MM.1S (cell line): ENCODE measurements at regions not wholly inside any gene's neighbourhood (a gene's known extent, or its start where the extent isn't known, plus 50 kb on each side); places are given as distances from the start of the nearest gene placed in this dataset.

Experiments used
- DNase-seq: peaks from one replicate; pipeline ENCODE4 v3.0.0-alpha.2; 2015
- H2AFZ ChIP-seq: fragments of 300-600 bp; sonication (generic); 2 replicates; pipeline ENCODE4 v1.6.0; 2016; ENCODE audit warnings: antibody characterized with exemption, low read length
- H3F3A ChIP-seq: fragments of 300-600 bp; sonication (generic); 2 replicates; pipeline ENCODE4 v1.6.1; 2016; ENCODE audit warnings: mild to moderate bottlenecking, antibody characterized with exemption, low read length, moderate library complexity, mixed read lengths; ENCODE audit not compliant: insufficient read depth
- H3K27ac ChIP-seq: fragments of 300-600 bp; sonication (generic); 2 replicates; pipeline ENCODE4 v1.5.1; 2016; ENCODE audit warnings: mild to moderate bottlenecking, low read length
- H3K27me3 ChIP-seq: fragments of 300-600 bp; sonication (generic); replicated peaks from 2 replicates; pipeline ENCODE4 v1.6.0; 2016; ENCODE audit warnings: low read length; ENCODE audit not compliant: insufficient read depth
- H3K36me3 ChIP-seq: fragments of 300-600 bp; sonication (generic); replicated peaks from 2 replicates; pipeline ENCODE4 v1.6.1; 2016; ENCODE audit warnings: mild to moderate bottlenecking, low read length, mixed read lengths; ENCODE audit not compliant: insufficient read depth
- H3K4me1 ChIP-seq: fragments of 300-600 bp; sonication (generic); 2 replicates; pipeline ENCODE4 v1.6.1; 2016; ENCODE audit warnings: low read length, mixed read lengths
- H3K4me2 ChIP-seq: fragments of 300-600 bp; sonication (generic); 2 replicates; pipeline ENCODE4 v1.6.0; 2016; ENCODE audit warnings: low read depth, low read length
- H3K4me3 ChIP-seq: fragments of 300-600 bp; sonication (generic); 2 replicates; pipeline ENCODE4 v1.5.1; 2016; ENCODE audit warnings: low read length, mixed read lengths
- H3K79me2 ChIP-seq: fragments of 300-600 bp; sonication (generic); 2 replicates; pipeline ENCODE4 v1.6.1; 2016; ENCODE audit warnings: mixed run types, low read length, mixed read lengths
- H3K9ac ChIP-seq: fragments of 300-600 bp; sonication (generic); 2 replicates; pipeline ENCODE4 v1.6.1; 2016; ENCODE audit warnings: low read length, mixed read lengths
- H3K9me2 ChIP-seq: fragments of 300-600 bp; sonication (generic); replicated peaks from 2 replicates; pipeline ENCODE4 v1.6.1; 2016; ENCODE audit warnings: mild to moderate bottlenecking, low read length, mixed read lengths; ENCODE audit not compliant: insufficient read depth
- H3K9me3 ChIP-seq: fragments of 300-600 bp; sonication (generic); replicated peaks from 2 replicates; pipeline ENCODE4 v1.6.1; 2016; ENCODE audit warnings: mild to moderate bottlenecking, low read length, mixed read lengths; ENCODE audit not compliant: insufficient read depth
- H4K20me1 ChIP-seq: fragments of 300-600 bp; sonication (generic); 2 replicates; pipeline ENCODE4 v1.6.1; 2016; ENCODE audit warnings: mild to moderate bottlenecking, low read length, moderate library complexity, mixed read lengths; ENCODE audit not compliant: insufficient read depth
- CTCF ChIP-seq: fragments of 300-600 bp; sonication (generic); IDR thresholded peaks from 2 replicates; pipeline ENCODE4 v1.5.1; 2016; ENCODE audit warnings: antibody characterized with exemption, low read length, mixed read lengths
- EZH2 ChIP-seq: fragments of 300-600 bp; sonication (generic); optimal IDR thresholded peaks from 2 replicates; pipeline ENCODE3; 2017; ENCODE audit warnings: low read depth, mild to moderate bottlenecking, antibody characterized with exemption, low read length, mixed read lengths
- EZH2phosphoT487 ChIP-seq: fragments of 300-600 bp; sonication (generic); IDR thresholded peaks from 2 replicates; pipeline ENCODE4 v1.6.1; 2018; ENCODE audit warnings: antibody characterized with exemption, low read length

GRCh38 chr3:18891641-18892040, 256.7 kb upstream of the KCNH8 start:
- Histone ChIP-seq H4K20me1 (no peaks in the 10 kb centered on the region), H3K4me2 (no peak overlapping the region), H2AFZ (no peak overlapping the region), H3K27ac (no peak overlapping the region), H3K9me3 (no peaks in the 10 kb centered on the region), H3K4me1 (no peaks in the 10 kb centered on the region), H3K36me3 (no peaks in the 10 kb centered on the region), H3K9me2 (no peaks in the 10 kb centered on the region), H3K9ac (no peak overlapping the region), H3K27me3 (no peaks in the 10 kb centered on the region), H3K79me2 (no peaks in the 10 kb centered on the region), H3F3A (no peaks in the 10 kb centered on the region), H3K4me3 (no peak overlapping the region)
- no peak for TF ChIP-seq EZH2phosphoT487
- no peak for TF ChIP-seq CTCF
- DNase-seq = no peak

- no peak for DNase-seq
- H4K20me1 ChIP-seq = no peaks in the 10 kb centered on the region
- H3K9me2 ChIP-seq = no peaks in the 10 kb centered on the region
- H3K4me3 ChIP-seq = no peak overlapping the region
- no peaks in the 10 kb centered on the region for H3K36me3 ChIP-seq
- no peaks in the 10 kb centered on the region for H3K79me2 ChIP-seq
- TF ChIP-seq EZH2phosphoT487 (no peak), CTCF (no peak), EZH2 (no peak)
- no peaks in the 10 kb centered on the region for H3K27me3 ChIP-seq
- no peak overlapping the region for H3K27ac ChIP-seq
- H3K4me2 ChIP-seq = no peak overlapping the region
- H3K9me3 ChIP-seq = no peaks in the 10 kb centered on the region
- H3K9ac ChIP-seq = no peak overlapping the region
- no peaks in the 10 kb centered on the region for H3F3A ChIP-seq
- H2AFZ ChIP-seq = no peak overlapping the region
- H3K4me1 ChIP-seq = no peaks in the 10 kb centered on the region
Measured at GRCh38 chr3:18890449-18890848, 257.9 kb upstream of the KCNH8 start.

GRCh38 chr3:18888819-18889218, 259.5 kb upstream of the KCNH8 start:
- no peak overlapping the region for H3K27ac ChIP-seq
- no peak overlapping the region for H2AFZ ChIP-seq
- H3K27me3 ChIP-seq = no peaks in the 10 kb centered on the region
- H3K4me3 ChIP-seq = no peak overlapping the region
- no peaks in the 10 kb centered on the region for H3K36me3 ChIP-seq
- TF ChIP-seq CTCF (no peak), EZH2phosphoT487 (no peak), EZH2 (no peak)
- H3K9me2 ChIP-seq = no peaks in the 10 kb centered on the region
- no peak overlapping the region for H3K4me2 ChIP-seq
- no peak overlapping the region for H3K9ac ChIP-seq
- no peaks in the 10 kb centered on the region for H3K9me3 ChIP-seq
- no peak for DNase-seq
- H3F3A ChIP-seq = no peaks in the 10 kb centered on the region
- no peaks in the 10 kb centered on the region for H4K20me1 ChIP-seq
- H3K4me1 ChIP-seq = no peaks in the 10 kb centered on the region
- no peaks in the 10 kb centered on the region for H3K79me2 ChIP-seq
